ENCODE measurements at regions not wholly inside any gene's neighbourhood (a gene's known extent, or its start where the extent isn't known, plus 50 kb on each side); places are given as distances from the start of the nearest gene placed in this dataset.

- Mint-ChIP-seq H3K27ac (peak overlapping the region; percentile 23 to 87 (median 72)), H3K27me3 (no peaks in the 10 kb centered on the region), H3K4me1 (peaks cover 15 to 28% (median 17%) of the 10 kb centered on the region in 3 donors), H3K4me3 (peak overlapping the region in 6 of 7 donors; percentile 40 to 77 (median 54)), H3K36me3 (peaks cover 0 to 10% (median 0%) of the 10 kb centered on the region in 3 donors), H3K9me3 (no peaks in the 10 kb centered on the region)
- Histone ChIP-seq H3K36me3 (ENCODE audit: insufficient read depth, low read length) (no peaks in the 10 kb centered on the region), H3K9me3 (ENCODE audit: low read length) (no peaks in the 10 kb centered on the region), H3K4me3 (ENCODE audit: low read length) (no peak overlapping the region), H3K27me3 (ENCODE audit: insufficient read depth, low read length, poor library complexity, severe bottlenecking) (no peaks in the 10 kb centered on the region), H3K27ac (ENCODE audit: low read depth, low read length) (no peak overlapping the region), H3K4me1 (ENCODE audit: insufficient read depth, low read length) (peaks cover 12% of the 10 kb centered on the region)
- peak in 3 of 5 donors; percentile 17 to 51 (median 23) for DNase-seq
- ChIA-PET CTCF (interaction anchor here (1.0 to 1.1 kb wide), 2 partner anchors 9 to 39 kb away, joined by 3 read pairs; no protein-coding TSS in a partner anchor), POLR2A (no interaction called here)
These were observed 97.6 kb upstream of the SLC38A2 start for GRCh38 chr12:46470036-46470627.

GRCh38 chr12:46468813-46469212 is 96.2 kb upstream of the SLC38A2 start:
- Mint-ChIP-seq H3K9me3 (no peaks in the 10 kb centered on the region), H3K27me3 (no peaks in the 10 kb centered on the region), H3K4me3 (no peak overlapping the region), H3K36me3 (peaks cover 0 to 10% (median 0%) of the 10 kb centered on the region in 3 donors), H3K27ac (no peak overlapping the region), H3K4me1 (peaks cover 14 to 26% (median 16%) of the 10 kb centered on the region in 3 donors)
- Histone ChIP-seq H3K36me3 (ENCODE audit: insufficient read depth, low read length) (no peaks in the 10 kb centered on the region), H3K27ac (ENCODE audit: low read depth, low read length) (no peak overlapping the region), H3K4me3 (ENCODE audit: low read length) (no peak overlapping the region), H3K4me1 (ENCODE audit: insufficient read depth, low read length) (peaks cover 12% of the 10 kb centered on the region), H3K27me3 (ENCODE audit: insufficient read depth, low read length, poor library complexity, severe bottlenecking) (no peaks in the 10 kb centered on the region), H3K9me3 (ENCODE audit: low read length) (no peaks in the 10 kb centered on the region)
- ChIA-PET CTCF (no interaction called here), POLR2A (no interaction called here)
- no peak for DNase-seq

GRCh38 chr12:46468160-46468559 is 95.6 kb upstream of the SLC38A2 start:
- no peaks in the 10 kb centered on the region for H3K36me3 ChIP-seq (ENCODE audit: insufficient read depth, low read length)
- POLR2A ChIA-PET: no interaction called here
- no peak overlapping the region for H3K4me3 ChIP-seq (ENCODE audit: low read length)
- no peaks in the 10 kb centered on the region for H3K9me3 ChIP-seq (ENCODE audit: low read length)
- H3K4me1 ChIP-seq (ENCODE audit: insufficient read depth, low read length): peaks cover 12% of the 10 kb centered on the region
- Mint-ChIP-seq H3K27me3 (no peaks in the 10 kb centered on the region), H3K27ac (no peak overlapping the region), H3K36me3 (peaks cover 0 to 10% (median 0%) of the 10 kb centered on the region in 3 donors), H3K4me1 (peaks cover 10 to 20% (median 12%) of the 10 kb centered on the region in 3 donors), H3K4me3 (no peak overlapping the region), H3K9me3 (no peaks in the 10 kb centered on the region)
- no peak for DNase-seq
- no peak overlapping the region for H3K27ac ChIP-seq (ENCODE audit: low read depth, low read length)
- CTCF ChIA-PET: no interaction called here
- no peaks in the 10 kb centered on the region for H3K27me3 ChIP-seq (ENCODE audit: insufficient read depth, low read length, poor library complexity, severe bottlenecking)

- ChIA-PET CTCF (no interaction called here), POLR2A (no interaction called here)
- peaks cover 16 to 22% (median 22%) of the 10 kb centered on the region in 3 donors for H3K4me1 Mint-ChIP-seq
- Histone ChIP-seq H3K27ac (ENCODE audit: low read depth, low read length) (no peak overlapping the region), H3K9me3 (ENCODE audit: low read length) (no peaks in the 10 kb centered on the region), H3K4me3 (ENCODE audit: low read length) (no peak overlapping the region), H3K4me1 (ENCODE audit: insufficient read depth, low read length) (peaks cover 20% of the 10 kb centered on the region), H3K27me3 (ENCODE audit: insufficient read depth, low read length, poor library complexity, severe bottlenecking) (no peaks in the 10 kb centered on the region), H3K36me3 (ENCODE audit: insufficient read depth, low read length) (no peaks in the 10 kb centered on the region)
- no peak for DNase-seq
- peaks cover 0 to 10% (median 0%) of the 10 kb centered on the region in 3 donors for H3K36me3 Mint-ChIP-seq
- no peaks in the 10 kb centered on the region for H3K27me3 Mint-ChIP-seq
- H3K4me3 Mint-ChIP-seq: no peak overlapping the region
- H3K9me3 Mint-ChIP-seq: no peaks in the 10 kb centered on the region
- H3K27ac Mint-ChIP-seq: no peak overlapping the region
These were observed 92.7 kb upstream of the SLC38A2 start for GRCh38 chr12:46465307-46465706.

GRCh38 chr12:46464863-46465262 is 92.3 kb upstream of the SLC38A2 start:
- H3K27me3 ChIP-seq (ENCODE audit: insufficient read depth, low read length, poor library complexity, severe bottlenecking): no peaks in the 10 kb centered on the region
- no peak overlapping the region for H3K4me3 ChIP-seq (ENCODE audit: low read length)
- ChIA-PET POLR2A (no interaction called here), CTCF (no interaction called here)
- Mint-ChIP-seq H3K27me3 (no peaks in the 10 kb centered on the region), H3K4me3 (no peak overlapping the region), H3K9me3 (no peaks in the 10 kb centered on the region), H3K27ac (no peak overlapping the region), H3K4me1 (peaks cover 16 to 22% (median 22%) of the 10 kb centered on the region in 3 donors), H3K36me3 (peaks cover 0 to 5% (median 0%) of the 10 kb centered on the region in 3 donors)
- H3K36me3 ChIP-seq (ENCODE audit: insufficient read depth, low read length): no peaks in the 10 kb centered on the region
- peaks cover 20% of the 10 kb centered on the region for H3K4me1 ChIP-seq (ENCODE audit: insufficient read depth, low read length)
- H3K9me3 ChIP-seq (ENCODE audit: low read length): no peaks in the 10 kb centered on the region
- H3K27ac ChIP-seq (ENCODE audit: low read depth, low read length): no peak overlapping the region
- no peak for DNase-seq

GRCh38 chr12:46462641-46463355 is 90.2 kb upstream of the SLC38A2 start:
- no peaks in the 10 kb centered on the region for H3K36me3 ChIP-seq (ENCODE audit: insufficient read depth, low read length)
- H3K9me3 ChIP-seq (ENCODE audit: low read length): no peaks in the 10 kb centered on the region
- peaks cover 0 to 4% (median 0%) of the 10 kb centered on the region in 3 donors for H3K36me3 Mint-ChIP-seq
- no peaks in the 10 kb centered on the region for H3K27me3 ChIP-seq (ENCODE audit: insufficient read depth, low read length, poor library complexity, severe bottlenecking)
- ChIA-PET CTCF (no interaction called here), POLR2A (no interaction called here)
- no peak overlapping the region for H3K27ac Mint-ChIP-seq
- no peaks in the 10 kb centered on the region for H3K27me3 Mint-ChIP-seq
- no peak for DNase-seq
- peaks cover 37% of the 10 kb centered on the region for H3K4me1 ChIP-seq (ENCODE audit: insufficient read depth, low read length)
- no peaks in the 10 kb centered on the region for H3K9me3 Mint-ChIP-seq
- H3K4me3 Mint-ChIP-seq: no peak overlapping the region
- H3K4me1 Mint-ChIP-seq: peaks cover 32 to 39% (median 38%) of the 10 kb centered on the region in 3 donors
- H3K4me3 ChIP-seq (ENCODE audit: low read length): no peak overlapping the region
- no peak overlapping the region for H3K27ac ChIP-seq (ENCODE audit: low read depth, low read length)

GRCh38 chr12:46461907-46462640 is 89.5 kb upstream of the SLC38A2 start:
- Mint-ChIP-seq H3K27me3 (no peaks in the 10 kb centered on the region), H3K4me3 (no peak overlapping the region), H3K9me3 (no peaks in the 10 kb centered on the region), H3K27ac (no peak overlapping the region), H3K36me3 (peaks cover 0 to 4% (median 0%) of the 10 kb centered on the region in 3 donors), H3K4me1 (peaks cover 33 to 39% (median 38%) of the 10 kb centered on the region in 3 donors)
- ChIA-PET POLR2A (no interaction called here), CTCF (no interaction called here)
- no peak overlapping the region for H3K27ac ChIP-seq (ENCODE audit: low read depth, low read length)
- peaks cover 37% of the 10 kb centered on the region for H3K4me1 ChIP-seq (ENCODE audit: insufficient read depth, low read length)
- no peak overlapping the region for H3K4me3 ChIP-seq (ENCODE audit: low read length)
- no peaks in the 10 kb centered on the region for H3K36me3 ChIP-seq (ENCODE audit: insufficient read depth, low read length)
- H3K9me3 ChIP-seq (ENCODE audit: low read length): no peaks in the 10 kb centered on the region
- no peak for DNase-seq
- no peaks in the 10 kb centered on the region for H3K27me3 ChIP-seq (ENCODE audit: insufficient read depth, low read length, poor library complexity, severe bottlenecking)

GRCh38 chr12:46461459-46461858 is 88.9 kb upstream of the SLC38A2 start:
- POLR2A ChIA-PET: interaction anchor here (1.9 kb wide), 1 partner anchor 90 kb away, joined by 8 read pairs; no protein-coding TSS in a partner anchor
- CTCF ChIA-PET: interaction anchor here (1.2 kb wide), 1 partner anchor 9 kb away, joined by 3 read pairs; no protein-coding TSS in a partner anchor
- Mint-ChIP-seq H3K27me3 (no peaks in the 10 kb centered on the region), H3K36me3 (peaks cover 0 to 3% (median 0%) of the 10 kb centered on the region in 3 donors), H3K4me3 (no peak overlapping the region), H3K4me1 (peaks cover 36 to 43% (median 43%) of the 10 kb centered on the region in 3 donors), H3K27ac (peak overlapping the region in 1 of 8 donors; percentile 20), H3K9me3 (no peaks in the 10 kb centered on the region)
- DNase-seq: no peak
- H3K27me3 ChIP-seq (ENCODE audit: insufficient read depth, low read length, poor library complexity, severe bottlenecking): no peaks in the 10 kb centered on the region
- H3K9me3 ChIP-seq (ENCODE audit: low read length): no peaks in the 10 kb centered on the region
- H3K4me3 ChIP-seq (ENCODE audit: low read length): no peak overlapping the region
- H3K36me3 ChIP-seq (ENCODE audit: insufficient read depth, low read length): no peaks in the 10 kb centered on the region
- H3K4me1 ChIP-seq (ENCODE audit: insufficient read depth, low read length): peaks cover 40% of the 10 kb centered on the region
- H3K27ac ChIP-seq (ENCODE audit: low read depth, low read length): no peak overlapping the region

Measured in CD8-positive, alpha-beta memory T cell (primary cell).